ENCODE measurements at regions not wholly inside any gene's neighbourhood (a gene's known extent, or its start where the extent isn't known, plus 50 kb on each side); places are given as distances from the start of the nearest gene placed in this dataset.

DNA sequence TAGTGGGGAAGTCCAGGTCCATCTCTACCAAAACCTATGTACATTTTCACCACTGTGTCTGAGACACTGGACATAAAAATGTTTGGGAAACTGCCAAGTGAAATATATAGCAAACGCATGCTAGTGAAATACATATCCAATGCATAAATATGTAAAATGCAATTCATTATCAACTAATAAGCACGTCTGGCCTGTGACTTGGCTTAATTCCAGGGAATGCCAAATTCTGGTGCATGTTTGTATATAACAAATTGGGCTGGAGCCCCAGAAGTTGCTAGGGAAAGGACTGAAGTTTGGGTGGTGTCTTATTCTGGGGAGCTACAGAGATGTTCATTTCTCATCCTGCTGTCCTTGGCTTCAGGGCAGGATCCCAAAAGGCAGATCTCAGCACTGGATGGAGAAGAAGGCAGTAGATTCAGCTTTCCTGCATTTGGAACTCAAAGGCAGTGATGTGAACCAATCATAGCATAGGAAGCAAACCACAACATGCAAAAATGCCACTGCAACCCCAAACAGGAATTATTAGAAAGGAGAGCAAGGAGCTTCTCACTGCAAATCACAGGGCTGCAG, 184.3 kb downstream of the HS3ST3A1 start:
- no peak overlapping the region for H3T11ph ChIP-seq (ENCODE audit: low read length)
- H4K8ac ChIP-seq (replicated peaks; ENCODE audit: insufficient read length, low read depth, low read length): no peak overlapping the region
- H3K9me3 Mint-ChIP-seq: peaks cover 0 to 3% of the 10 kb centered on the region in 2 experiments; a peak in 1 of 5 replicates
- H3K9me3 ChIP-seq (ENCODE audit: control insufficient read depth, low read depth, low read length): no peaks in the 10 kb centered on the region
- H4K20me1 ChIP-seq (ENCODE audit: control insufficient read depth, insufficient read depth, insufficient read length): no peaks in the 10 kb centered on the region
- H3K4me1 ChIP-seq (ENCODE audit: insufficient read depth, low read length): no peaks in the 10 kb centered on the region
- H2AK5ac ChIP-seq (ENCODE audit: insufficient read length, low read length): no peak overlapping the region
- no peak overlapping the region for H3K27ac Mint-ChIP-seq
- H3K14ac ChIP-seq (ENCODE audit: insufficient read depth, low read length): no peak overlapping the region
- H3K27me3 Mint-ChIP-seq (ENCODE audit: low read depth): no peaks in the 10 kb centered on the region
- H3K23ac ChIP-seq (ENCODE audit: insufficient read length, low read depth, low read length): no peak overlapping the region
- H3K56ac ChIP-seq (ENCODE audit: insufficient read length, low read depth, low read length): no peak overlapping the region
- H3K27ac ChIP-seq (ENCODE audit: insufficient read length, low read depth, low read length): no peak overlapping the region
- TF ChIP-seq, protein P1, sequence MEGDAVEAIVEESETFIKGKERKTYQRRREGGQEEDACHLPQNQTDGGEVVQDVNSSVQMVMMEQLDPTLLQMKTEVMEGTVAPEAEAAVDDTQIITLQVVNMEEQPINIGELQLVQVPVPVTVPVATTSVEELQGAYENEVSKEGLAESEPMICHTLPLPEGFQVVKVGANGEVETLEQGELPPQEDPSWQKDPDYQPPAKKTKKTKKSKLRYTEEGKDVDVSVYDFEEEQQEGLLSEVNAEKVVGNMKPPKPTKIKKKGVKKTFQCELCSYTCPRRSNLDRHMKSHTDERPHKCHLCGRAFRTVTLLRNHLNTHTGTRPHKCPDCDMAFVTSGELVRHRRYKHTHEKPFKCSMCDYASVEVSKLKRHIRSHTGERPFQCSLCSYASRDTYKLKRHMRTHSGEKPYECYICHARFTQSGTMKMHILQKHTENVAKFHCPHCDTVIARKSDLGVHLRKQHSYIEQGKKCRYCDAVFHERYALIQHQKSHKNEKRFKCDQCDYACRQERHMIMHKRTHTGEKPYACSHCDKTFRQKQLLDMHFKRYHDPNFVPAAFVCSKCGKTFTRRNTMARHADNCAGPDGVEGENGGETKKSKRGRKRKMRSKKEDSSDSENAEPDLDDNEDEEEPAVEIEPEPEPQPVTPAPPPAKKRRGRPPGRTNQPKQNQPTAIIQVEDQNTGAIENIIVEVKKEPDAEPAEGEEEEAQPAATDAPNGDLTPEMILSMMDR (conservative IDR thresholded peaks at IDR 0.05): no peak
- no peak overlapping the region for H2BK12ac ChIP-seq (ENCODE audit: insufficient read length, low read depth, low read length)
- no peak overlapping the region for H3K9ac ChIP-seq (ENCODE audit: extremely low read depth, insufficient read length, low read length)
- H2BK5ac ChIP-seq (ENCODE audit: insufficient read length, low read length): no peak overlapping the region
- H2BK120ac ChIP-seq (ENCODE audit: low read depth, low read length, poor library complexity, severe bottlenecking): no peak overlapping the region
- H2AFZ ChIP-seq (ENCODE audit: low read length): no peak overlapping the region
- no peaks in the 10 kb centered on the region for H3K79me1 ChIP-seq (ENCODE audit: insufficient read depth, low read depth, low read length, poor library complexity, severe bottlenecking)
- H3K4ac ChIP-seq (ENCODE audit: low read depth, low read length): no peak overlapping the region
- H4K5ac ChIP-seq (ENCODE audit: insufficient read length, low read depth, low read length): no peak overlapping the region
- no peak overlapping the region for H2BK15ac ChIP-seq (ENCODE audit: low read depth, low read length)
- H3K23me2 ChIP-seq (ENCODE audit: insufficient read length, low read depth, low read length, poor library complexity, severe bottlenecking): no peaks in the 10 kb centered on the region
- H3K36me3 Mint-ChIP-seq (ENCODE audit: insufficient read depth in 1 of 3, low read depth in 3 of 3): no peaks in the 10 kb centered on the region; a peak in 1 of 7 replicates
- H3K4me2 ChIP-seq (ENCODE audit: insufficient read depth, insufficient read length, low read length): no peak overlapping the region
- H3K4me1 Mint-ChIP-seq: no peaks in the 10 kb centered on the region
- no peak overlapping the region for H3K4me3 Mint-ChIP-seq
- no CpG with 5 or more reads among the region's 2 CpGs for WGBS (ENCODE audit: extremely low coverage, insufficient read length, low lambda C conversion rate)
- H3K79me2 ChIP-seq (ENCODE audit: insufficient read depth, low read length): no peaks in the 10 kb centered on the region
- H3K27me3 ChIP-seq (ENCODE audit: insufficient read depth, low read length): no peaks in the 10 kb centered on the region
- H2BK20ac ChIP-seq (ENCODE audit: low read depth, low read length, poor library complexity, severe bottlenecking): no peak overlapping the region
- no peak overlapping the region for H3K18ac ChIP-seq (ENCODE audit: insufficient read length, low read depth, low read length)
- DNase-seq: no peak
- no peak overlapping the region for H4K91ac ChIP-seq (ENCODE audit: insufficient read length, low read depth, low read length)

All from H9 (cell line).